Islet of Langerhans (tissue), 1 donor: ENCODE measurements at regions not wholly inside any gene's neighbourhood (a gene's known extent, or its start where the extent isn't known, plus 50 kb on each side); places are given as distances from the start of the nearest gene placed in this dataset.

ENCODE experiments used
- FAIRE-seq: peaks from one replicate; lab custom pipeline; 2011; peaks lifted over from hg19 to GRCh38; lab: Jason Lieb, UNC

GRCh38 chr22:49236541-49237075 is 591.1 kb downstream of the BRD1 start:
- FAIRE-seq, result no peak

- FAIRE-seq, result no peak
These were observed 592.0 kb downstream of the BRD1 start for GRCh38 chr22:49235463-49236300.

GRCh38 chr22:49234459-49234858 is 593.2 kb downstream of the BRD1 start:
- FAIRE-seq, result no peak

GRCh38 chr22:49233507-49234100 is 594.1 kb downstream of the BRD1 start:
- FAIRE-seq, result no peak

- no peak for FAIRE-seq
These were observed 595.2 kb downstream of the BRD1 start for GRCh38 chr22:49232319-49233067.

DNA sequence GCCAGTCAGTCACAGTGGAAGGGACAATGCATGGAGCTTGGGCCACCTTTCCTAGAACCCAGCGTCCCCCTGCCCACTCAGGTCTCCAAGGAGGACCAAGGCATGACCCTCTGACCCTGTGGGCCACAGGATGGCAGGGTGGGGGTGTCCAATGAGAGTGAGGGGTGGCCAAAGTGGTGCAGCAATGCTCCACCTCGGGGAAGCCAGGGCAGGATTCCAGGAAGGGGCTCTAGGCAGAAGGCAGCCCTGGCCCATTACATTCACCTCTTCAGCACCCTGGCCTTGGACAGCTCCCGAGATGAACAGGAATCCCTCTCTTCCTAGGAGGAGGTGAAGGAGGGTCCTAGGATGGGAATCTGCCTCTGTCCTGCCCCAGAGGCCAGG is 597.5 kb downstream of the BRD1 start:
- no peak for FAIRE-seq

GRCh38 chr22:49229483-49230193 is 598.0 kb downstream of the BRD1 start:
- FAIRE-seq, result no peak

DNA sequence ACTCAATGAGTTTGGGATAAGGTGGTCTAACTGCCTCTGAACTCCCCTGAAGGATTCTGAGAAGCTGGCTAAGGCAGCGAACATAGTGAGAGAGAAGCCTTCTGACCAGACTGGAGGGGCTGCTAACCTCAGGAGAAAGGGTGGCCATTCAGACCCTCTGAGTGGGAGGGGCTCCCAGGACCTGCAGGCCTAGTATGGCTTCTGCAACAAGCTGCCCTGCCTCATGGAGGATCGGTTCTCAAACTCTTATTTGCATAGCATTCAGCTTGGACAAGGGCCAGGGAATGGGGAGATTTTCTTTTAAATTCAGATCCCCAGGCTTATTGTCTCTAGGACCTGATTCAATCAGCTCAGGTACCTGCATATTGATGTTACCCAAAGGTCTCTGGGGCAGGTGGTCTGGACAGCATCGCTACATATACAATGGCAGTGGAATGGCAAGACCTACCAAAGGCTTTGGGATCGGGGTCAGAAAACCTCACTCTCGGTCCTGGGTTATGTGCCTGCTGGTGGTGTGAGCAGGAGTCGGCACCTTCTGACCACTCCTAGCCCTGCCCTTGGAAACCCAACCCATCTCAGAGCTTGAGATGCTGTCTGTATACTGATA is 599.1 kb downstream of the BRD1 start:
- FAIRE-seq, result no peak

- no peak for FAIRE-seq
These were observed 600.0 kb downstream of the BRD1 start for GRCh38 chr22:49227670-49228069.

DNA sequence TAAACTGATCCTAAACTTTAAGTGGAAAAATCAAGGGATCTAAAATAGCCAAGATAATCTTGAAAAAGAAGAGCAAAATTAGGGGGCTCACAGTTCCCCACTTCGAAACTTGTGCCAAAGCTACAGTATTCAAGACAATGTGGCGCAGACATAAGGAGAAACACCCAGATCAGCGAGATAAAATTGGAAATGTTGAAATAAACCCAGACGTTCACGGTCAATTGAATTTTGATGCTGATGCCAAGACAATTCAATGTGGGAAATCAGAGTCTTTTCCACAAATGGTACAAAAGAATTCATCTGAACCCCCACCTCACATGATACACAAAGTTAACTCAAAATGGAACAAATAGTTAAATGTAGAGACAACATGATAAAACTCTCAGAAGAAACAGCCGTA is 601.6 kb downstream of the BRD1 start:
- FAIRE-seq, result no peak

DNA sequence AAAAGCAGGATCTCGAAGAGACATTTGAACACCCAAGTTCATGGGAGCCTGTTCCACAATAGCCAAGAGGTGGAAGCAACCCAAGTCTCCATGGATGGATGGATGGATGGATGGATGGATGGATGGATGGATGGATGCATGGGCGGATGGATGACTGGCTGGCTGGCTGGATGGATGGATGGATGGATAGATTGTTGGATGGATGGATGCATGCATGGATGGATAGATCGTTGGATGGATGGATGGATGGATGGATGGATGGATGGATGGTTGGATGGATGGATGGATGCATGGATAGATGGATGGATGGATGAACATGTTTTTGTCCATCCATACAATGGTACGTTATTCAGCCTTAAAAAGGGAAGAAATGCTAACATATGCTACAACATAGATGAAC is 603.4 kb downstream of the BRD1 start:
- no peak for FAIRE-seq

- FAIRE-seq, result no peak
These were observed 609.5 kb downstream of the BRD1 start for GRCh38 chr22:49218142-49218541.

DNA sequence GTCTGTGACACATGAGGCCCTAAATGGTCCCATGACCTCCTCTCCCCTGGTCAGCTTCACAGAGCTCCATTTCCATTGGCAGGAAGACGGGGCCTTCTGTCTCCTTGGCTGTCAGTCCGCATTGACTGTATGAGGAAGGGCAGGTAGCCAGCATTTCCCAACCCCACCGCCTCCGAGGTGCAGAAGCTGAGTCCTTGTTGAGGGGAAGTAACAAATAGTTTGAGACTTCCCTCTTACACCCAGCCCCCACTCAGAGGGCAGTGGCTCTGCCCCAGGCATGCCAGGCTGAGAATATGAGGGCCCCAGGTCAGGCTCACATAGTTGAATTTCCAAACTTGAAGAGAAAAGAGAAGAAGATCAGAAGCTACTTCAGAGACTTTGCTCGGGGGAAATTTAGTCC is 611.1 kb downstream of the BRD1 start:
- FAIRE-seq, result no peak

DNA sequence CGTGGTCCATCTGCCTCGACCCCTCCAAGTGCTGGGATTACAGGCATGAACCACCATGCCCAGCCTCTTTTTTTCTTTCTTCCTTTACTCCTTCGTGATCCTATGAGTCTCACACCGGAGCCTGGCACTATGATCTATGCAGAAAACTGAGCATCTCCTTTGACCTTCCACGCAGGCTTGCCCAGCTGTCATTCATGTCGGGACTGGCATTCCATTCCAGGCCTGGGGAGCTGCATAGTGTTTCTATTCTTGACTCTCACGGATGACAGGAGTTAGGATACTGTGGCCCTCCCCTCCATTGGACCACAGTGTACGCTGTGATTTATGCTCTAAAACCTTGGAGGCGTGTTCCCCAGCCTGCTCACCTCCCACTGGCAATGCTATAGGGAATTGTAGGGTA is 611.8 kb downstream of the BRD1 start:
- no peak for FAIRE-seq

DNA sequence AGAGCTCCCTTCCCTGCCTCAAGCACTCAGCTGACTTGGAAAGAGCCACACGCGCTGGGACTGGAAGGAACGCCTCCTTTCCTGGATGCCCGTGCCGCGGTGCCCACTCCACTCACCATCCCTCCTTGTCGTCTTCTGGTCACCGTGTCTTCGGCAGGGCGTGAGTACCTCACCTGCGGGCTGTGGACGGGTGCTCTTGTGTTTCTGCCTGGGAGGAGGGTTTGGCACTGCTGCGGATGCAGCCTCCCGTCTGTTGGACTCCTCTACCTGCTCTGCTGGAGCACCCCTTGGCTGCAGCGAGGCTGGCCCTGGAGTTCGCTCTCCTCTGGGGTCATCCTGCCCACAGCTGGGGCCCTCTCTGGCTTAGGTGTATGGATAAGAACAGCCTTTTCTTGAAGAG is 612.7 kb downstream of the BRD1 start:
- no peak for FAIRE-seq

- FAIRE-seq, result no peak
These were observed 613.8 kb downstream of the BRD1 start for GRCh38 chr22:49213731-49214352.

- FAIRE-seq, result no peak
These were observed 615.2 kb downstream of the BRD1 start for GRCh38 chr22:49212466-49212865.

- FAIRE-seq, result no peak
These were observed 615.7 kb downstream of the BRD1 start for GRCh38 chr22:49212002-49212401.

GRCh38 chr22:49211176-49211575 is 616.5 kb downstream of the BRD1 start:
- FAIRE-seq, result no peak

- FAIRE-seq, result no peak
These were observed 617.1 kb downstream of the BRD1 start for GRCh38 chr22:49210606-49211005.

- FAIRE-seq, result no peak
These were observed 618.0 kb downstream of the BRD1 start for GRCh38 chr22:49209452-49210195.
